Ishikawa (cell line): ENCODE measurements at regions not wholly inside any gene's neighbourhood (a gene's known extent, or its start where the extent isn't known, plus 50 kb on each side); places are given as distances from the start of the nearest gene placed in this dataset.

Source experiments
- CEBPB ChIP-seq: IDR thresholded peaks from 2 replicates; pipeline ENCODE4 v1.6.1; 2012
- CREB1 ChIP-seq: IDR thresholded peaks from 2 replicates; pipeline ENCODE4 v1.6.1; 2012; ENCODE audit warnings: low read depth
- EGR1 ChIP-seq: IDR thresholded peaks from 2 replicates; pipeline ENCODE4 v1.6.1; 2012
- EP300 ChIP-seq: IDR thresholded peaks from 2 replicates; pipeline ENCODE4 v1.6.1; 2012; ENCODE audit warnings: borderline replicate concordance
- FOXM1 ChIP-seq: IDR thresholded peaks from 2 replicates; pipeline ENCODE4 v1.6.1; 2012; ENCODE audit warnings: low read depth, borderline replicate concordance
- MAX ChIP-seq: IDR thresholded peaks from 2 replicates; pipeline ENCODE4 v1.6.1; 2012
- NFIC ChIP-seq: IDR thresholded peaks from 2 replicates; pipeline ENCODE4 v1.6.1; 2012
- RAD21 ChIP-seq: IDR thresholded peaks from 2 replicates; pipeline ENCODE4 v1.6.1; 2012; ENCODE audit warnings: low read depth
- REST ChIP-seq: IDR thresholded peaks from 2 replicates; pipeline ENCODE4 v1.6.1; 2012; ENCODE audit warnings: low read depth, mild to moderate bottlenecking
- TAF1 ChIP-seq: IDR thresholded peaks from 2 replicates; pipeline ENCODE4 v1.6.1; 2012; ENCODE audit warnings: low read depth, mild to moderate bottlenecking
- TEAD4 ChIP-seq: IDR thresholded peaks from 2 replicates; pipeline ENCODE4 v1.6.1; 2012
- USF1 ChIP-seq: IDR thresholded peaks from 2 replicates; pipeline ENCODE4 v1.6.1; 2012
- YY1 ChIP-seq: IDR thresholded peaks from 2 replicates; pipeline ENCODE4 v1.6.1; 2012; ENCODE audit warnings: low read depth
- ZBTB7A ChIP-seq: IDR thresholded peaks from 2 replicates; pipeline ENCODE4 v1.6.1; 2012; ENCODE audit warnings: low read depth

- TF ChIP-seq USF1: no peak
- TF ChIP-seq CREB1: no peak
- no peak for TF ChIP-seq CEBPB
- TF ChIP-seq ZBTB7A: no peak
- TF ChIP-seq RAD21: no peak
- peak; percentile 39; the same call in 1 of the 2 replicates for TF ChIP-seq REST
- no peak for TF ChIP-seq FOXM1
- no peak for TF ChIP-seq YY1
- no peak for TF ChIP-seq MAX
- TF ChIP-seq TAF1: no peak
- no peak for TF ChIP-seq TEAD4
- no peak for TF ChIP-seq NFIC
- no peak for TF ChIP-seq EGR1
- TF ChIP-seq EP300: no peak
These were observed 596.5 kb downstream of the NLGN4X start for GRCh38 chrX:5632061-5632614.
